Left ventricle myocardium inferior (tissue), 1 donor: ENCODE measurements at regions not wholly inside any gene's neighbourhood (a gene's known extent, or its start where the extent isn't known, plus 50 kb on each side); places are given as distances from the start of the nearest gene placed in this dataset.

ENCODE experiments used
- DNase-seq: peaks from one replicate; pipeline ENCODE4 v3.0.0-alpha.2; 2020
- H3K27ac ChIP-seq: fragments of 200-600 bp; replicated peaks from 2 replicates; pipeline ENCODE4 v1.8.0; 2021
- H3K27me3 ChIP-seq: fragments of 200-600 bp; 2 replicates; pipeline ENCODE4 v1.8.0; 2021; ENCODE audit warnings: low read depth
- H3K36me3 ChIP-seq: fragments of 200-600 bp; 2 replicates; pipeline ENCODE4 v1.8.0; 2021
- H3K4me1 ChIP-seq: fragments of 200-600 bp; 2 replicates; pipeline ENCODE4 v1.8.0; 2021
- H3K4me3 ChIP-seq: fragments of 200-600 bp; 2 replicates; pipeline ENCODE4 v1.8.0; 2021; ENCODE audit warnings: mild to moderate bottlenecking, moderate library complexity
- H3K9me3 ChIP-seq: fragments of 200-600 bp; replicated peaks from 2 replicates; pipeline ENCODE4 v1.8.0; 2021
- CTCF ChIP-seq: fragments of 200-600 bp; IDR thresholded peaks from 2 replicates; pipeline ENCODE4 v1.8.0; 2021; ENCODE audit warnings: antibody characterized with exemption, mild to moderate bottlenecking, borderline replicate concordance
- intact Hi-C: fragments of 100-400 bp; cut with micrococcal nuclease; formaldehyde crosslinking; loops from one replicate; pipeline ENCODE4 v1.11.0; 2022
- donor health status: DM: no; HTN: yes; CAD: no; lungs with severe emphysema.

GRCh38 chr4:33133723-33134122 lies 2413.6 kb downstream of the PCDH7 start:
- intact Hi-C loops: no loop called here
- H3K27ac ChIP-seq: no peak overlapping the region
- H3K4me1 ChIP-seq: no peaks in the 10 kb centered on the region
- no peak for TF ChIP-seq CTCF
- no peak overlapping the region for H3K4me3 ChIP-seq
- no peaks in the 10 kb centered on the region for H3K36me3 ChIP-seq
- no peaks in the 10 kb centered on the region for H3K27me3 ChIP-seq
- DNase-seq: no peak
- peaks cover 9% of the 10 kb centered on the region for H3K9me3 ChIP-seq

- no peak for TF ChIP-seq CTCF
- no peak for DNase-seq
- H3K4me3 ChIP-seq: no peak overlapping the region
- intact Hi-C loops: no loop called here
- no peaks in the 10 kb centered on the region for H3K36me3 ChIP-seq
- H3K4me1 ChIP-seq: no peaks in the 10 kb centered on the region
- no peak overlapping the region for H3K27ac ChIP-seq
- H3K27me3 ChIP-seq: no peaks in the 10 kb centered on the region
- H3K9me3 ChIP-seq: peaks cover 9% of the 10 kb centered on the region
These were observed 2414.2 kb downstream of the PCDH7 start for GRCh38 chr4:33134366-33134765.

- TF ChIP-seq CTCF: no peak
- H3K9me3 ChIP-seq: peaks cover 11% of the 10 kb centered on the region
- no peaks in the 10 kb centered on the region for H3K27me3 ChIP-seq
- H3K27ac ChIP-seq: no peak overlapping the region
- intact Hi-C loops: no loop called here
- no peaks in the 10 kb centered on the region for H3K4me1 ChIP-seq
- no peaks in the 10 kb centered on the region for H3K36me3 ChIP-seq
- DNase-seq: no peak
- H3K4me3 ChIP-seq: no peak overlapping the region
These were observed 2429.7 kb downstream of the PCDH7 start for GRCh38 chr4:33149658-33150524.

- Histone ChIP-seq H3K9me3 (peaks cover 15% of the 10 kb centered on the region), H3K4me3 (no peak overlapping the region), H3K27ac (no peak overlapping the region), H3K4me1 (no peaks in the 10 kb centered on the region), H3K36me3 (no peaks in the 10 kb centered on the region), H3K27me3 (no peaks in the 10 kb centered on the region)
- intact Hi-C loops: no loop called here
- no peak for TF ChIP-seq CTCF
- DNase-seq: no peak
These were observed 2430.3 kb downstream of the PCDH7 start for GRCh38 chr4:33150525-33150910.

- Histone ChIP-seq H3K27ac (no peak overlapping the region), H3K4me3 (no peak overlapping the region), H3K4me1 (no peaks in the 10 kb centered on the region), H3K36me3 (no peaks in the 10 kb centered on the region), H3K27me3 (no peaks in the 10 kb centered on the region), H3K9me3 (peaks cover 30% of the 10 kb centered on the region)
- intact Hi-C loops: no loop called here
- peak; percentile 23 for TF ChIP-seq CTCF
- DNase-seq: no peak
These were observed 2440.0 kb downstream of the PCDH7 start for GRCh38 chr4:33160126-33160525.
